ENCODE measurements at regions not wholly inside any gene's neighbourhood (a gene's known extent, or its start where the extent isn't known, plus 50 kb on each side); places are given as distances from the start of the nearest gene placed in this dataset.

- Histone ChIP-seq H3K36me3 (ENCODE audit: insufficient read depth) (no peaks in the 10 kb centered on the region), H3K27ac (no peak overlapping the region), H3K79me2 (ENCODE audit: insufficient read depth, low read depth) (no peaks in the 10 kb centered on the region), H3K4me2 (no peak overlapping the region), H3K27me3 (ENCODE audit: insufficient read depth, low read depth) (no peaks in the 10 kb centered on the region), H3K4me3 (IDR thresholded peaks at IDR 0.05; ENCODE audit: insufficient read depth, low read depth, low read length) (no peak overlapping the region), H3K9ac (no peak overlapping the region), H2AFZ (ENCODE audit: low read depth) (no peak overlapping the region), H4K20me1 (ENCODE audit: insufficient read depth) (no peaks in the 10 kb centered on the region), H3K4me1 (ENCODE audit: low read depth, poor library complexity, severe bottlenecking) (peaks cover 12% of the 10 kb centered on the region)
- no peak for TF ChIP-seq CTCF (conservative IDR thresholded peaks at IDR 0.05; ENCODE audit: low read depth, low read length)
These were observed 142.5 kb upstream of the ID4 start for GRCh38 chr6:19694697-19695096.

DNA sequence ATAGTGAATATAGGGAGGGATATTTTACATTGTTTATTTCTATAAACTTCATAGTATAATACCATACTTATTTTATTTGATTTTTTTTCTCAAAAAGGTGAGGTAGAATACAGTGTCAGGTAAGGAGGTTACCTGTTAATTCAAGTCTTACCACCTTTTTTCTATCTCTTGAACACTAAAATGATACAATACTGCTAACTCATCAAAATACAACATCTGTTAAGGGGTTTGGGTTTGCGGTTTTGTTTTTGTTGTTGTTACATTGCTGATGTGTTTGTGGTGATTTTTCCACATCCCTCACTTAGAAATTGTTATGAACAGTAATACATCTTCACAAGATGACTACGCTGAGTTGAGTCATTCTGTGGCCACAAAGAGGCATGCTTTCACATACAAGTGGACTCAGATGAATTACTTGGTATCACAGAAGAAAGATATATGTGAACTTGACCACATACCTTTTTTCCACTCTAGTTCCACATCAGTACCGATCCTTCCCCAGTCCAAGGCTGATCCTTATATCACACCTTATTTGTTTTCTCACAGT is 139.4 kb upstream of the ID4 start:
- Histone ChIP-seq H4K20me1 (ENCODE audit: insufficient read depth) (no peaks in the 10 kb centered on the region), H3K36me3 (ENCODE audit: insufficient read depth) (no peaks in the 10 kb centered on the region), H3K27ac (peak overlapping the region; percentile 13; the same call in 1 of the 2 replicates), H3K4me1 (ENCODE audit: low read depth, poor library complexity, severe bottlenecking) (peaks cover 12% of the 10 kb centered on the region), H3K9ac (no peak overlapping the region), H3K4me3 (IDR thresholded peaks at IDR 0.05; ENCODE audit: insufficient read depth, low read depth, low read length) (no peak overlapping the region), H3K4me2 (peak overlapping the region; percentile 37; the same call in 1 of the 2 replicates), H3K79me2 (ENCODE audit: insufficient read depth, low read depth) (no peaks in the 10 kb centered on the region), H2AFZ (ENCODE audit: low read depth) (no peak overlapping the region), H3K27me3 (ENCODE audit: insufficient read depth, low read depth) (no peaks in the 10 kb centered on the region)
- TF ChIP-seq CTCF (conservative IDR thresholded peaks at IDR 0.05; ENCODE audit: low read depth, low read length): no peak

DNA sequence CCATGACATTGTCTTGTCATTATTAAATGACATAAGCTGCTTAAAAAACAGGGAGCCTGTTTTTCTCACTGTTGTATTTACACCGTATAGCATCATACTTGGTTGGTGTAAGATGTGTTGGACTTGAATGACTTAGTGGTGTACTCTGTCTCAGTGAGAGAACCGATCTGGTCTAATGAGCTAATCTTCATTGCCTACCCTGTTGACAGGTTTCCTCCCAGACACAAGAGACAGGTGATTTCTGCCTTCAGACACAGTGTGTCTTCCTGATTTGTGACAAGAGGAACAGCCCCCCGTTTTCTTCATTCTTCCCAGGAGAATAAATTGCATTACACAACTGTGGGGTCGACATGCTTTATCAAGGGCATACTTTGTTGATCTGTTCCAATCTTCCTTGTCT is 137.2 kb upstream of the ID4 start:
- Histone ChIP-seq H3K4me2 (no peak overlapping the region), H3K27me3 (ENCODE audit: insufficient read depth, low read depth) (no peaks in the 10 kb centered on the region), H3K79me2 (ENCODE audit: insufficient read depth, low read depth) (no peaks in the 10 kb centered on the region), H3K36me3 (ENCODE audit: insufficient read depth) (no peaks in the 10 kb centered on the region), H2AFZ (ENCODE audit: low read depth) (no peak overlapping the region), H3K9ac (no peak overlapping the region), H3K27ac (no peak overlapping the region), H3K4me3 (IDR thresholded peaks at IDR 0.05; ENCODE audit: insufficient read depth, low read depth, low read length) (no peak overlapping the region), H4K20me1 (ENCODE audit: insufficient read depth) (no peaks in the 10 kb centered on the region), H3K4me1 (ENCODE audit: low read depth, poor library complexity, severe bottlenecking) (peaks cover 12% of the 10 kb centered on the region)
- TF ChIP-seq CTCF (conservative IDR thresholded peaks at IDR 0.05; ENCODE audit: low read depth, low read length): no peak

DNA sequence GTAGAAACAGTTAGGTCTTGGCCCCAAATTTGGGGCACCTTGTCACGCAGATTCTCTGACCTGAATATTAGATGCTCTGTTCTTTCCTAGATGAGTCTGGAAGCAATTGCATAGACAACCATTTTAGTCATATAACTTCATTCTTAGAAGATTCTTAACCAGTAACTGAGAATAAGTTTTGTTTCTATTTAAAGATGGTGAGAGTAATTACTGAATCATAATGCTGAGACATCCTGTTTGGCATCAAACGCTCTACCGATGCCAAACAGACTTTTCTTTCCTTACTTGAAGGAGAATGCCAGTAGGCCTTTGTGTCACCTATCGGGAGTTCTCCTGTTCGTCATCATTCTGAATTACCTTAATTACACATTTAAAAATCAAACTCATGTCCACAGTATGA is 131.6 kb upstream of the ID4 start:
- TF ChIP-seq CTCF (conservative IDR thresholded peaks at IDR 0.05; ENCODE audit: low read depth, low read length): no peak
- no peaks in the 10 kb centered on the region for H3K4me1 ChIP-seq (ENCODE audit: low read depth, poor library complexity, severe bottlenecking)
- no peak overlapping the region for H3K4me2 ChIP-seq
- H3K4me3 ChIP-seq (IDR thresholded peaks at IDR 0.05; ENCODE audit: insufficient read depth, low read depth, low read length): no peak overlapping the region
- no peaks in the 10 kb centered on the region for H4K20me1 ChIP-seq (ENCODE audit: insufficient read depth)
- no peaks in the 10 kb centered on the region for H3K27me3 ChIP-seq (ENCODE audit: insufficient read depth, low read depth)
- no peak overlapping the region for H2AFZ ChIP-seq (ENCODE audit: low read depth)
- H3K36me3 ChIP-seq (ENCODE audit: insufficient read depth): no peaks in the 10 kb centered on the region
- H3K9ac ChIP-seq: no peak overlapping the region
- no peak overlapping the region for H3K27ac ChIP-seq
- H3K79me2 ChIP-seq (ENCODE audit: insufficient read depth, low read depth): no peaks in the 10 kb centered on the region
